AG10803 (cell line): ENCODE measurements at regions not wholly inside any gene's neighbourhood (a gene's known extent, or its start where the extent isn't known, plus 50 kb on each side); places are given as distances from the start of the nearest gene placed in this dataset.
"Not testable (repeated sequence)": the region's sequence is repeated elsewhere in the genome, so short reads cannot be mapped to it uniquely, and the experiment has no call there.

Experiments used
- DNase-seq: peaks from one replicate; pipeline ENCODE4 v3.0.0; 2010; ENCODE audit warnings: low read depth
- H3K4me3 ChIP-seq: 2 replicates; pipeline ENCODE4 v1.5.1; 2011; ENCODE audit warnings: mild to moderate bottlenecking, low read length, control low read depth
- TF ChIP-seq, protein P1 (sequence below): conservative IDR thresholded peaks from 2 replicates; pipeline ENCODE4 v1.5.1; 2011; ENCODE audit warnings: mild to moderate bottlenecking, low read length, control low read depth, inconsistent platforms

DNA sequence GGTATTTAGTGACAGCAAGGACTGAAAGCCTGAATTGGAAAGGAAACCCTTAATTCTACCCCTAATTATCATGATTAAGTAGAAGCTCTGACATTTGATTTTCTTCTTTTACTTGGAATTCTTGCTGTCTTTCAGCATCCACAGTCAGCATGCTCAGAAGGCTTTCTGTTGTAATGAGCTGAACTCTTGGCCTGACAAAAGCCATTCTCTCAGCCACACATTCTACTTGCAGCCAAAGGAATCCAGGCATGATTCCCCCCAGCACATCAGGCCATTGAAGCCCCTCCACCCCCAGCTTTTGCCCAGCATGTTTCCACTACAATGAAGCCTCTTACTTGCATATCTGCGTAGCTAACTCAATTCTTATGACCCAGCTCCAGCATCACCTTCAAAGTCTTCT is 94.3 kb upstream of the FRMD4A start:
- DNase-seq: no peak
- TF ChIP-seq, protein P1, sequence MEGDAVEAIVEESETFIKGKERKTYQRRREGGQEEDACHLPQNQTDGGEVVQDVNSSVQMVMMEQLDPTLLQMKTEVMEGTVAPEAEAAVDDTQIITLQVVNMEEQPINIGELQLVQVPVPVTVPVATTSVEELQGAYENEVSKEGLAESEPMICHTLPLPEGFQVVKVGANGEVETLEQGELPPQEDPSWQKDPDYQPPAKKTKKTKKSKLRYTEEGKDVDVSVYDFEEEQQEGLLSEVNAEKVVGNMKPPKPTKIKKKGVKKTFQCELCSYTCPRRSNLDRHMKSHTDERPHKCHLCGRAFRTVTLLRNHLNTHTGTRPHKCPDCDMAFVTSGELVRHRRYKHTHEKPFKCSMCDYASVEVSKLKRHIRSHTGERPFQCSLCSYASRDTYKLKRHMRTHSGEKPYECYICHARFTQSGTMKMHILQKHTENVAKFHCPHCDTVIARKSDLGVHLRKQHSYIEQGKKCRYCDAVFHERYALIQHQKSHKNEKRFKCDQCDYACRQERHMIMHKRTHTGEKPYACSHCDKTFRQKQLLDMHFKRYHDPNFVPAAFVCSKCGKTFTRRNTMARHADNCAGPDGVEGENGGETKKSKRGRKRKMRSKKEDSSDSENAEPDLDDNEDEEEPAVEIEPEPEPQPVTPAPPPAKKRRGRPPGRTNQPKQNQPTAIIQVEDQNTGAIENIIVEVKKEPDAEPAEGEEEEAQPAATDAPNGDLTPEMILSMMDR: no peak
- no peak overlapping the region for H3K4me3 ChIP-seq

DNA sequence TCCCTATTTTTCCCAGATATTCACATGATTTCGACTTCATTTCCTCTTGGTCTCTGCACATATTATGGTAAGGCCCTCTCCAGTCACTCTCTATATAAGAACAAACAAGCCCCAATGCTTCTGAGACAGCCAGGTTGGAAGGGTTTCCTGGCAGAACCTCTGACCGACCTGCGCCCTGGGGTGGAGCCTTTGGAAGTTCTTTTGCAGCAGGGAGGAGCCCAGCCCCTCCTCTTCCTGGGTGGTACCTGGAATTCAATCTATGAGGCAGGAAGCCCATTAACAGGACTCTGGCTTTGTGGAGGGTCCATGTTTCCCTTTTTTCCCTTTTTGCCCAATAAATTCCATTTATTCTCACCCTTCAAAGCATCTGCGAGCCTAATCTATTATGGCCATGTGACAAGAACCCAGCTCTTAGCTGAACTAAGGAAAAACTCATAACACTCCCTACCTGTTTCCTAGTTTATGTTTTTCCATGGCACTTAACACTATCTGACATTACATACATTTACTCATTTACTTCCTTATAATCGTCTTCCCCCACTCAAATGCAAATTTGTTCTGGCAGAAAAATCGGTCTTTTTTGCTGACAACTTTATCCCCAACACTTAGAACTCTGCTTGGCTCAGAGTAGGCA is 92.5 kb upstream of the FRMD4A start:
- TF ChIP-seq, protein P1: no peak
- H3K4me3 ChIP-seq: no peak overlapping the region
- DNase-seq: no peak

DNA sequence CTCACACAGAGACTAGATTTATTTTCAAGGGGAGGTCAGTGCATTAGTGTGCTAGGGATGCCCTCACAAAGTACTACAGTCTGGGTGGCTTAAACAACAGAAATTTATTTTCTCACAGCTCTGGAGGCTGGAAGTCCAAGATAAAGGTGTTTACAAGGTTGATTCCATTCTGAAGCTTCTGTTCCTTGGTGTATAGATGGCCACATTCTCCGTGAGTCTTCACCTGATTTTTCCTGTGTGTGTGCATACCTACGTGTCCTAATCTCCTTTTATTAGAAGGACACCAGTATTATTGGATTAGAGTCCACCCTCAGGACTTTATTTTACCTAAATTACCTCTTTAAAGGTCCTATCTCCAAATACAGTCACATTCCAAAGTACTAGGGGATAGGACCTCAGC is 91.7 kb upstream of the FRMD4A start:
- H3K4me3 ChIP-seq: no peak overlapping the region
- TF ChIP-seq, protein P1: no peak

DNA sequence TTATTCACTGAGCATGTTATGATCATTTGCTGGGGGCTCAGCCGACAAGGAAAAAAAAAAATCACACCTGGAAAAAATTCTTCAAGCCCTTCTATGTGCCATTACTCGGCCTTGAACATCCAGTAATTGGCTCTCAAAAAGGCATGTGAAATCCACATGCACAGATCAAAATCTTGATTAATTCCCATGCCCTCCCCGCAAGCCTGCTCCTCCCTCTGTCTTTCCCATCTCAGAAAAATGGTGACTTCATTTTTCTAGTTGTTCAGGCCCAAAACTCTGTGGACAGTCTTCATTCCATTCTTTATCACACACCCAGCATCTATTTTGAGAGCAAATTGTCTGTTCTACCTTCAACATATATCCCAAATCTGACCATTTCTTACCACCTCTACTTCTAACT is 91.2 kb upstream of the FRMD4A start:
- no peak for DNase-seq

More for the DNA sequence above, 91.7 kb upstream of the FRMD4A start:
- DNase-seq: no peak

DNA sequence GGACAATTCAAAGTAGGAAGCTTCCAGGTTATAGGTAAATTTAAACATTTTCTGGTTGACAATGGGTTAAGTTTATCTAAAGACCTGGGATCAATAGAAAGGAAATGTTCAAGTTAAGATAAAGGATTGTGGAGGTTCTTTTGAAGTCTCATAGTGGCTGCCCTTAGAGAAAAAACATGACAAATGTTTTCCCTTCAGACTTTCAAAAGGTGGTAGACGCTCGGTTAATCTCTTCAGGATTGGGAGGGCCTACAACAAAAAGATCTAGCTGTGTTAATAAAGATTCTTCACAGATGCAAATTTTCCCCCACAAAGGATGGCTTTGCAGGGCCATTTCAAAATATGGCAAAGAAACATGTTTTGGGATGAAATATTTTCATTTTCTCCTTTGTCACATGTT is 86.6 kb upstream of the FRMD4A start:
- not testable (repeated sequence) for DNase-seq

More for the DNA sequence above, 91.2 kb upstream of the FRMD4A start:
- TF ChIP-seq, protein P1: no peak
- H3K4me3 ChIP-seq: no peak overlapping the region

DNA sequence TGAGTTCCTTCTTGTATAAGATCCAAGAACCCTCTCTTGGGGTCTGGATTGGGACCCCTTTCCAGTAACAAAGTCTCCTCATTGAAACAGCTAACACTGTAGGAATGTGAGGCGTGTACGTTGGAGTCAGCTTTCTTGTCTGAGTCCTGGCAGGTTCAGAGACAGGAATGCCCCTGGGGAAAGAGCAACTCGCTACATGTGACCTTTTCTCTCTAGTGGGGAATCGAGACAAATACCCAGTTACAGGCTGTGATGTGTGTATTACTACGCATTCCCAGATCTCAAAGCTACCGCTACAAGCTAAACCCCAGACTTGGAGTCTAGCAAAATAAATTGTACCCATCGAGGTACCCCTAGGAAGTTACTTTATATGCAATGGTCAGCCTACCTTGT is 85.6 kb upstream of the FRMD4A start:
- no peak overlapping the region for H3K4me3 ChIP-seq
- DNase-seq: no peak
- TF ChIP-seq, protein P1: no peak

More for the DNA sequence above, 86.6 kb upstream of the FRMD4A start:
- not testable (repeated sequence) for H3K4me3 ChIP-seq

DNA sequence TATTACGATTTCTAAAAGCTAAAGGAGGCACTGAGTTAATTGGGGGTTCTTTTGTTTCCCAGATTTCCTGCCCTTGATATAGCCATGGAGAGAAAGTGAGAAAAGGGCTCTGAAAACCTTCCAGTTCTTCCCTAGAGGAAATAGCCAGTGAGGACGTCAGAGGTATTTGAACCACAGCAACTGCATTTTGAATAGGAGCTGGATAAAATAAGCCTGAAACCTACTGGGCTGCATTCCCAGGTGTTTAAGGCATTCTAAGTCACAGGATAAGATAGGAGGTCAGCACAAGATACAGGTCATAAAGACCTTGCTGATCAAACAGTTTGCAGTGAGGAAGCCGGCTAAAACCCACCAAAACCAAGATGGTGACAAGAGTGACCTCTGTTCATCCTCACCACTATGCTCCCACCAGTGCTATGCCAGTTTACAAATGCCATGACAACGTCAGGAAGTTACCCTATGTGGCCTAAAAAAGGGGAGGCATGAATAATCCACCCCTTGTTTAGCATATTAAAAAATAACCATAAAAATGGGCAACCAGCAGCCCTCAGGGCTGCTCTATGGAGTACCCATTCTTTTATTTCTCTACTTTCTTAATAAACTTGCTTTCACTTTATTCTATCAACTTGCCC is 85.1 kb upstream of the FRMD4A start:
- TF ChIP-seq, protein P1: no peak
- H3K4me3 ChIP-seq: no peak overlapping the region
- DNase-seq: no peak
